ENCODE measurements at regions not wholly inside any gene's neighbourhood (a gene's known extent, or its start where the extent isn't known, plus 50 kb on each side); places are given as distances from the start of the nearest gene placed in this dataset.

GRCh38 chr7:46764100-46764936 lies 817.6 kb downstream of the TNS3 start:
- Histone ChIP-seq H3K27me3 (ENCODE audit: insufficient read depth, low read length) (no peaks in the 10 kb centered on the region), H3K4me3 (ENCODE audit: low read length in 2 of 2) (no peak overlapping the region), H3K36me3 (ENCODE audit: insufficient read depth, low read length) (no peaks in the 10 kb centered on the region), H3K27ac (ENCODE audit: low read depth, low read length) (no peak overlapping the region), H3K9me3 (ENCODE audit: control insufficient read depth in 1 of 2, low read length in 2 of 2) (no peaks in the 10 kb centered on the region), H3K4me1 (ENCODE audit: insufficient read depth, low read length) (no peaks in the 10 kb centered on the region)
- intact Hi-C loops (cut with micrococcal nuclease) = no loop called here
- Mint-ChIP-seq H3K9me3 (peaks cover 0 to 15% (median 9%) of the 10 kb centered on the region in 8 donors), H3K27ac (no peak overlapping the region), H3K36me3 (no peaks in the 10 kb centered on the region), H3K27me3 (no peaks in the 10 kb centered on the region), H3K4me3 (no peak overlapping the region), H3K4me1 (peaks cover 0 to 1% (median 0%) of the 10 kb centered on the region in 4 donors)
- ChIA-PET CTCF (ENCODE audit: partially characterized antibody) (no interaction called here), POLR2A (ENCODE audit: partially characterized antibody) (no interaction called here)
- no peak for DNase-seq

GRCh38 chr7:46763344-46763743 lies 818.6 kb downstream of the TNS3 start:
- no peak overlapping the region for H3K27ac ChIP-seq (ENCODE audit: low read depth, low read length)
- H3K4me1 ChIP-seq (ENCODE audit: insufficient read depth, low read length) = no peaks in the 10 kb centered on the region
- Mint-ChIP-seq H3K36me3 (no peaks in the 10 kb centered on the region), H3K27ac (no peak overlapping the region), H3K9me3 (peaks cover 0 to 8% (median 2%) of the 10 kb centered on the region in 8 donors), H3K4me3 (no peak overlapping the region), H3K4me1 (peaks cover 0 to 1% (median 0%) of the 10 kb centered on the region in 4 donors), H3K27me3 (no peaks in the 10 kb centered on the region)
- H3K27me3 ChIP-seq (ENCODE audit: insufficient read depth, low read length) = no peaks in the 10 kb centered on the region
- no peaks in the 10 kb centered on the region for H3K36me3 ChIP-seq (ENCODE audit: insufficient read depth, low read length)
- H3K9me3 ChIP-seq (ENCODE audit: control insufficient read depth in 1 of 2, low read length in 2 of 2) = no peaks in the 10 kb centered on the region
- intact Hi-C loops (cut with micrococcal nuclease) = no loop called here
- DNase-seq = no peak
- H3K4me3 ChIP-seq (ENCODE audit: low read length in 2 of 2) = no peak overlapping the region
- POLR2A ChIA-PET (ENCODE audit: partially characterized antibody) = no interaction called here
- CTCF ChIA-PET (ENCODE audit: partially characterized antibody) = no interaction called here

GRCh38 chr7:46759711-46760480 lies 822.0 kb downstream of the TNS3 start:
- H3K27ac Mint-ChIP-seq = no peak overlapping the region
- ChIA-PET POLR2A (ENCODE audit: partially characterized antibody) (no interaction called here), CTCF (ENCODE audit: partially characterized antibody) (no interaction called here)
- H3K27me3 Mint-ChIP-seq = no peaks in the 10 kb centered on the region
- peaks cover 0 to 1% (median 0%) of the 10 kb centered on the region in 4 donors for H3K4me1 Mint-ChIP-seq
- H3K36me3 Mint-ChIP-seq = no peaks in the 10 kb centered on the region
- Histone ChIP-seq H3K27ac (ENCODE audit: low read depth, low read length) (no peak overlapping the region), H3K27me3 (ENCODE audit: insufficient read depth, low read length) (no peaks in the 10 kb centered on the region), H3K4me3 (ENCODE audit: low read length in 2 of 2) (no peak overlapping the region), H3K4me1 (ENCODE audit: insufficient read depth, low read length) (no peaks in the 10 kb centered on the region), H3K9me3 (ENCODE audit: control insufficient read depth in 1 of 2, low read length in 2 of 2) (no peaks in the 10 kb centered on the region), H3K36me3 (ENCODE audit: insufficient read depth, low read length) (no peaks in the 10 kb centered on the region)
- no peak for DNase-seq
- intact Hi-C loops (cut with micrococcal nuclease) = no loop called here
- peaks cover 0 to 6% (median 4%) of the 10 kb centered on the region in 8 donors for H3K9me3 Mint-ChIP-seq
- no peak overlapping the region for H3K4me3 Mint-ChIP-seq

GRCh38 chr7:46756996-46757395 lies 824.9 kb downstream of the TNS3 start:
- Mint-ChIP-seq H3K9me3 (peaks cover 0 to 12% (median 5%) of the 10 kb centered on the region in 8 donors), H3K4me3 (no peak overlapping the region), H3K36me3 (no peaks in the 10 kb centered on the region), H3K4me1 (no peaks in the 10 kb centered on the region), H3K27ac (no peak overlapping the region), H3K27me3 (no peaks in the 10 kb centered on the region)
- Histone ChIP-seq H3K27ac (ENCODE audit: low read depth, low read length) (no peak overlapping the region), H3K36me3 (ENCODE audit: insufficient read depth, low read length) (no peaks in the 10 kb centered on the region), H3K9me3 (ENCODE audit: control insufficient read depth in 1 of 2, low read length in 2 of 2) (no peaks in the 10 kb centered on the region), H3K4me1 (ENCODE audit: insufficient read depth, low read length) (no peaks in the 10 kb centered on the region), H3K4me3 (ENCODE audit: low read length in 2 of 2) (no peak overlapping the region), H3K27me3 (ENCODE audit: insufficient read depth, low read length) (no peaks in the 10 kb centered on the region)
- no peak for DNase-seq
- POLR2A ChIA-PET (ENCODE audit: partially characterized antibody) = no interaction called here
- intact Hi-C loops (cut with micrococcal nuclease) = no loop called here
- CTCF ChIA-PET (ENCODE audit: partially characterized antibody) = no interaction called here

GRCh38 chr7:46756256-46756655 lies 825.7 kb downstream of the TNS3 start:
- H3K27me3 ChIP-seq (ENCODE audit: insufficient read depth, low read length) = no peaks in the 10 kb centered on the region
- POLR2A ChIA-PET (ENCODE audit: partially characterized antibody) = no interaction called here
- no peaks in the 10 kb centered on the region for H3K9me3 ChIP-seq (ENCODE audit: control insufficient read depth in 1 of 2, low read length in 2 of 2)
- intact Hi-C loops (cut with micrococcal nuclease) = no loop called here
- Mint-ChIP-seq H3K9me3 (peaks cover 0 to 12% (median 6%) of the 10 kb centered on the region in 8 donors), H3K4me1 (no peaks in the 10 kb centered on the region), H3K36me3 (no peaks in the 10 kb centered on the region), H3K27me3 (no peaks in the 10 kb centered on the region), H3K27ac (no peak overlapping the region), H3K4me3 (no peak overlapping the region)
- DNase-seq = no peak
- CTCF ChIA-PET (ENCODE audit: partially characterized antibody) = no interaction called here
- H3K36me3 ChIP-seq (ENCODE audit: insufficient read depth, low read length) = no peaks in the 10 kb centered on the region
- H3K4me1 ChIP-seq (ENCODE audit: insufficient read depth, low read length) = no peaks in the 10 kb centered on the region
- no peak overlapping the region for H3K27ac ChIP-seq (ENCODE audit: low read depth, low read length)
- no peak overlapping the region for H3K4me3 ChIP-seq (ENCODE audit: low read length in 2 of 2)

GRCh38 chr7:46755120-46756034 lies 826.5 kb downstream of the TNS3 start:
- ChIA-PET POLR2A (ENCODE audit: partially characterized antibody) (no interaction called here), CTCF (ENCODE audit: partially characterized antibody) (no interaction called here)
- H3K27ac ChIP-seq (ENCODE audit: low read depth, low read length) = no peak overlapping the region
- Mint-ChIP-seq H3K27me3 (no peaks in the 10 kb centered on the region), H3K27ac (no peak overlapping the region), H3K9me3 (peaks cover 0 to 13% (median 6%) of the 10 kb centered on the region in 8 donors), H3K36me3 (no peaks in the 10 kb centered on the region), H3K4me1 (no peaks in the 10 kb centered on the region), H3K4me3 (no peak overlapping the region)
- H3K4me3 ChIP-seq (ENCODE audit: low read length in 2 of 2) = no peak overlapping the region
- no peaks in the 10 kb centered on the region for H3K4me1 ChIP-seq (ENCODE audit: insufficient read depth, low read length)
- H3K9me3 ChIP-seq (ENCODE audit: control insufficient read depth in 1 of 2, low read length in 2 of 2) = no peaks in the 10 kb centered on the region
- intact Hi-C loops (cut with micrococcal nuclease) = no loop called here
- H3K27me3 ChIP-seq (ENCODE audit: insufficient read depth, low read length) = no peaks in the 10 kb centered on the region
- no peaks in the 10 kb centered on the region for H3K36me3 ChIP-seq (ENCODE audit: insufficient read depth, low read length)
- no peak for DNase-seq

GRCh38 chr7:46754140-46754720 lies 827.7 kb downstream of the TNS3 start:
- H3K4me3 ChIP-seq (ENCODE audit: low read length in 2 of 2) = no peak overlapping the region
- no peaks in the 10 kb centered on the region for H3K27me3 Mint-ChIP-seq
- CTCF ChIA-PET (ENCODE audit: partially characterized antibody) = no interaction called here
- H3K27ac ChIP-seq (ENCODE audit: low read depth, low read length) = no peak overlapping the region
- POLR2A ChIA-PET (ENCODE audit: partially characterized antibody) = no interaction called here
- no peak overlapping the region for H3K4me3 Mint-ChIP-seq
- H3K36me3 ChIP-seq (ENCODE audit: insufficient read depth, low read length) = no peaks in the 10 kb centered on the region
- H3K4me1 Mint-ChIP-seq = no peaks in the 10 kb centered on the region
- DNase-seq = no peak
- no peak overlapping the region for H3K27ac Mint-ChIP-seq
- H3K4me1 ChIP-seq (ENCODE audit: insufficient read depth, low read length) = no peaks in the 10 kb centered on the region
- no peaks in the 10 kb centered on the region for H3K36me3 Mint-ChIP-seq
- H3K27me3 ChIP-seq (ENCODE audit: insufficient read depth, low read length) = no peaks in the 10 kb centered on the region
- peaks cover 0 to 16% (median 6%) of the 10 kb centered on the region in 8 donors for H3K9me3 Mint-ChIP-seq
- no peaks in the 10 kb centered on the region for H3K9me3 ChIP-seq (ENCODE audit: control insufficient read depth in 1 of 2, low read length in 2 of 2)
- intact Hi-C loops (cut with micrococcal nuclease) = no loop called here
